Nephron progenitor cell (in vitro differentiated cells): ENCODE measurements at regions not wholly inside any gene's neighbourhood (a gene's known extent, or its start where the extent isn't known, plus 50 kb on each side); places are given as distances from the start of the nearest gene placed in this dataset.

ENCODE experiments used
- DNase-seq: peaks from one replicate; pipeline ENCODE4 v3.0.0; 2021
- H3K27ac Mint-ChIP-seq: 2 replicates; pipeline ENCODE4 v1.8.0; 2021; ENCODE audit warnings: mild to moderate bottlenecking, moderate library complexity, mixed read lengths
- H3K27me3 Mint-ChIP-seq: 2 replicates; pipeline ENCODE4 v1.8.0; 2021; ENCODE audit warnings: mild to moderate bottlenecking, low read depth, mixed read lengths; ENCODE audit not compliant: poor library complexity
- H3K36me3 Mint-ChIP-seq: 2 replicates; pipeline ENCODE4 v1.8.0; 2021; ENCODE audit warnings: low read depth, mixed read lengths
- H3K4me1 Mint-ChIP-seq: 2 replicates; pipeline ENCODE4 v1.8.0; 2021; ENCODE audit warnings: mixed read lengths
- H3K4me3 Mint-ChIP-seq: 2 replicates; pipeline ENCODE4 v1.8.0; 2021; ENCODE audit warnings: mild to moderate bottlenecking, moderate library complexity, mixed read lengths
- H3K9me3 Mint-ChIP-seq: 2 replicates; pipeline ENCODE4 v1.8.0; 2021; ENCODE audit warnings: mild to moderate bottlenecking, moderate library complexity, mixed read lengths
- TF ChIP-seq, protein P1 (sequence below): fragments of 200-600 bp; sonication (generic); IDR thresholded peaks from 2 replicates; pipeline ENCODE4 v1.5.0; 2021; ENCODE audit warnings: antibody characterized with exemption

DNA sequence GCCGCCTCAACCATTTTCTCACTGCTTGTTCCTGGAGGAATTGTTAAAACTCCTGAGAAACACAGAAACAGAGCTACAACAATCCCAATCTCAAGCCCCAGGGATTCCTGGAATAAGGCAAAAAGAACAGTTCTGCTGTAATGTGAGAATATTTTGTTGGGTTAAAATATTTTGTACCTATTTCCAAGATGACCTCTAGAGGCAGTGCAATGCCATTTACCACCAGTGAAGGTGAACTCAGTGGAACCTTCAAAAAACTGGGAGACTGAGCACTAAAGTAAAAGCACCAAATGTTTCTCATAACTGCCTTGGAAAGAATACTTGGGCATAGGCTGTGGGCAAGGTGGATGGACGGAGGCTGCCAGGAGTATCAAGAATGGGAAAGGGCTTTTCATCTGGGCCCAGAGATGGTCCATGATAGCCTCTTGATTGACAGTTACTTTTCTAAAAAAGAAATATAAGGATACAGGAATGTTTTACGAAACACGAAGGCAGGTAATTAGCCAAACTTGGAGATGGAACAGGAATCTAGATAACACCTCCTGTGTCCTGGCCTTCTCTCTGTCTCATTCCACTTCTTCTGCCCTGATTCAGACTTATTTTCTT, 334.0 kb upstream of the FLRT2 start:
- Mint-ChIP-seq H3K4me1 (peaks cover 9% of the 10 kb centered on the region), H3K9me3 (peaks cover 5% of the 10 kb centered on the region), H3K36me3 (no peaks in the 10 kb centered on the region), H3K4me3 (no peak overlapping the region), H3K27me3 (peaks cover 9% of the 10 kb centered on the region), H3K27ac (no peak overlapping the region)
- TF ChIP-seq, protein P1, sequence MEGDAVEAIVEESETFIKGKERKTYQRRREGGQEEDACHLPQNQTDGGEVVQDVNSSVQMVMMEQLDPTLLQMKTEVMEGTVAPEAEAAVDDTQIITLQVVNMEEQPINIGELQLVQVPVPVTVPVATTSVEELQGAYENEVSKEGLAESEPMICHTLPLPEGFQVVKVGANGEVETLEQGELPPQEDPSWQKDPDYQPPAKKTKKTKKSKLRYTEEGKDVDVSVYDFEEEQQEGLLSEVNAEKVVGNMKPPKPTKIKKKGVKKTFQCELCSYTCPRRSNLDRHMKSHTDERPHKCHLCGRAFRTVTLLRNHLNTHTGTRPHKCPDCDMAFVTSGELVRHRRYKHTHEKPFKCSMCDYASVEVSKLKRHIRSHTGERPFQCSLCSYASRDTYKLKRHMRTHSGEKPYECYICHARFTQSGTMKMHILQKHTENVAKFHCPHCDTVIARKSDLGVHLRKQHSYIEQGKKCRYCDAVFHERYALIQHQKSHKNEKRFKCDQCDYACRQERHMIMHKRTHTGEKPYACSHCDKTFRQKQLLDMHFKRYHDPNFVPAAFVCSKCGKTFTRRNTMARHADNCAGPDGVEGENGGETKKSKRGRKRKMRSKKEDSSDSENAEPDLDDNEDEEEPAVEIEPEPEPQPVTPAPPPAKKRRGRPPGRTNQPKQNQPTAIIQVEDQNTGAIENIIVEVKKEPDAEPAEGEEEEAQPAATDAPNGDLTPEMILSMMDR = peak; percentile 40
- no peak for DNase-seq

DNA sequence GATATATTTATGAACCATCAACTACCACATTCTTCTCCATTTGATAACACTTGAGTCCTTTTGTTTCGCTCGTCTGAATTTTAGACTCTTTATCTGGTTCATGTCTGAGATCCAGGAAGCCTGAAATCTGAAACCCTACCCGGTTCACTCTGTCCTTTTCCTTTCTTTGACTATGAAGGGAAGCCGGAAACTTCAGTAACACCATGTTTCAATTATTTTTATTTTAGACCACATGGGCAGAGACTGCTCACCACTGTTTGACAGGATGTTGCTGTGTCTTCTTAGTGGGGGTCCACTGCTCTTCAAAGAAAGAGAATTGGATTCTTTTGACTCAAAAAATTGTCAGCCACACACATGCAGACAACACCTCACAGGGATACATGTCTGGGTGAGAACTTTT, 331.9 kb upstream of the FLRT2 start:
- no peak overlapping the region for H3K4me3 Mint-ChIP-seq
- TF ChIP-seq, protein P1 = no peak
- H3K4me1 Mint-ChIP-seq = peaks cover 9% of the 10 kb centered on the region
- H3K27ac Mint-ChIP-seq = no peak overlapping the region
- H3K27me3 Mint-ChIP-seq = peaks cover 5% of the 10 kb centered on the region
- H3K9me3 Mint-ChIP-seq = peaks cover 5% of the 10 kb centered on the region
- no peak for DNase-seq
- H3K36me3 Mint-ChIP-seq = no peaks in the 10 kb centered on the region

DNA sequence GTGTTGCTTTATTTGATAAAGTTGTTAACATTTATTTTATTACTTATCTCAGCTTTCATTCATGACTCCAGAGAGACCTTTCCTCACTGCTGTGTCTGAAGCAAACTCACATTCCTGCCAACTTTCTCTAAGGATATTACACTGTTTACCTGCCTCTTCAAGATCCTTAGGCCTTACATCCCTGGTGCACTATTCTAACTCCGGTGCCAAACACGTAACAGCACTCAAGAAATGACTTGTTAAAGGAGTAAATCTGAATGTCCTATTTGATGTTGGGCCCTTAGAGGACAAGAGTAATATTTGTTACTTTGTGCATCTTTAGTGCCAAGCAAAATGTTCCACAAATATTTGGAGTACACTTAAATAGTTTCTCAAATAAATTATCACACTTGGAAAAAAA, 324.1 kb upstream of the FLRT2 start:
- Mint-ChIP-seq H3K36me3 (no peaks in the 10 kb centered on the region), H3K4me1 (peaks cover 7% of the 10 kb centered on the region), H3K9me3 (no peaks in the 10 kb centered on the region), H3K27me3 (peaks cover 5% of the 10 kb centered on the region), H3K27ac (no peak overlapping the region), H3K4me3 (no peak overlapping the region)
- DNase-seq = no peak
- TF ChIP-seq, protein P1 = no peak

DNA sequence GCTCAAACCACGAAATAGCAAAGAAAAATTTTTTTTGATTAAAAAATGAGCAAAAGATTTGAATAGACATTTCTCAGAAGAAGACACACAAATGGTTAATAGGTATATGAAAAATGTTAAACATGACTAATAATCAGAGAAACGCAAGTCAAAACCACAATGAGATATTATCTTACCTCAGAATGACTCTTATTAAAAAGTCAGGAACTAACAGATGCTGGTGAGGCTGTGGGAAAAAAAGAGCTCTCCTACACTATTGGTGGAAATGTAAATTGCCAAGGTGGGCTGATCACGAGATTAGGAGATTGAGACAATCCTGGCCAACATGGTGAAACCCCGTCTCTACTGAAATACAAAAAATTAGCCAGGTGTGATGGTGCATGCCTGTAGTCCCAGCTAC, 315.5 kb upstream of the FLRT2 start:
- Mint-ChIP-seq H3K27ac (no peak overlapping the region), H3K9me3 (peaks cover 14% of the 10 kb centered on the region), H3K27me3 (peaks cover 3% of the 10 kb centered on the region), H3K36me3 (no peaks in the 10 kb centered on the region), H3K4me1 (no peaks in the 10 kb centered on the region), H3K4me3 (no peak overlapping the region)
- TF ChIP-seq, protein P1 = no peak
- DNase-seq = no peak

DNA sequence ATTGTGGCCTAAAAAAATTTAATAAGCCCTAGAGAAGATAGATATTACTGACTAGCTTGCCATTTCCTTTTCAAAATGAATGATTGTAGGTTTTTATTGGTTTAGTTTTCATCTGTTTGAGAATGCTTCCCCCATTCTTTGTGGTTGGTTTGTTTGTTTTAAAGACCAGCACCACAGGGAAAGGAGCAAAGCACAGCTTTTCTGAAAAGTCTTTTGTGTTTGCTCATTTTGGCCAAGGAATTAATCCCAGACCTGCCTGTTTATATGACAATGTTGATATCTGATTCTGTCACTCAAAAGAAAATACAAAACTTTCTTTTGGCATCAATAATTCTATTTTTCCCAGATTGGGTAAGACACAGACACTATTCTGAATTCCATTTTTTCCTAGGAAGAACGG, 312.5 kb upstream of the FLRT2 start:
- Mint-ChIP-seq H3K27ac (no peak overlapping the region), H3K4me1 (peaks cover under 1% of the 10 kb centered on the region), H3K4me3 (no peak overlapping the region), H3K9me3 (peaks cover 17% of the 10 kb centered on the region), H3K27me3 (peaks cover 3% of the 10 kb centered on the region), H3K36me3 (no peaks in the 10 kb centered on the region)
- TF ChIP-seq, protein P1 = no peak
- no peak for DNase-seq

DNA sequence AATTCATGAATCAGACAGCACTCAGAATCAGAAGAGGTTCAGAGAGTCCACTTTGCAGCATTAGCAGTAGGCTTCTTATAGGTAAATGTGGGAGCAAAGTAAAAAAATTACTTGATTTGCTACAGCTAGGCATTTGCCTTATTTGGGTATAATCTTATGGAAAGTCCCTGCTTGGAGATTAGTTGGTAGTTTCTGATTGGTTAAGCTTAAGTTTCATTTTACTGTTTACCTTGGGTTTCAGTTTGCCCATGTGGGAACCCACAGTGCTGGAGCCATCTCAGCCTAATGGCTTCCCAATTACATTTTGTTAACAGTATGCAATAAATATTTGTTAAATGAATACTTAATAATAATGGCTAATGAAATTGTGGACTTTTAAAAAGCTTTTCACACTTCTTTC, 311.0 kb upstream of the FLRT2 start:
- peaks cover 6% of the 10 kb centered on the region for H3K4me1 Mint-ChIP-seq
- H3K27me3 Mint-ChIP-seq = peaks cover 3% of the 10 kb centered on the region
- TF ChIP-seq, protein P1 = no peak
- H3K4me3 Mint-ChIP-seq = no peak overlapping the region
- no peak for DNase-seq
- no peaks in the 10 kb centered on the region for H3K36me3 Mint-ChIP-seq
- no peak overlapping the region for H3K27ac Mint-ChIP-seq
- peaks cover 8% of the 10 kb centered on the region for H3K9me3 Mint-ChIP-seq
